Central memory CD8-positive, alpha-beta T cell (primary cell): ENCODE measurements at regions not wholly inside any gene's neighbourhood (a gene's known extent, or its start where the extent isn't known, plus 50 kb on each side); places are given as distances from the start of the nearest gene placed in this dataset.

Experiments
- ATAC-seq: fragments of 150-1000 bp; cut with Tn5 transposase; replicated peaks from 2 replicates; pipeline ENCODE4 v1.10.0; 2022; ENCODE audit warnings: mild to moderate bottlenecking, moderate FRiP score, moderate number of reproducible peaks; ENCODE audit not compliant: poor library complexity, severe bottlenecking; ENCODE audit errors: extremely low read depth
- DNase-seq, 2 donors: peaks; one replicate each; pipeline ENCODE4 v3.0.0; 2021; ENCODE audit warnings: low spot score in 2 of 2
- H3K27ac Mint-ChIP-seq: one replicate; pipeline ENCODE4 v1.8.0; 2022; ENCODE audit warnings: low read depth, mild to moderate bottlenecking, moderate library complexity, mixed read lengths
- H3K27me3 Mint-ChIP-seq: one replicate; pipeline ENCODE4 v1.8.0; 2022; ENCODE audit warnings: mixed read lengths
- H3K36me3 Mint-ChIP-seq: one replicate; pipeline ENCODE4 v1.8.0; 2022; ENCODE audit warnings: mild to moderate bottlenecking, moderate library complexity, mixed read lengths; ENCODE audit not compliant: insufficient read depth
- H3K4me1 Mint-ChIP-seq: one replicate; pipeline ENCODE4 v1.8.0; 2022; ENCODE audit warnings: mixed read lengths
- H3K4me3 Mint-ChIP-seq: one replicate; pipeline ENCODE4 v1.8.0; 2022; ENCODE audit warnings: mild to moderate bottlenecking, moderate library complexity, mixed read lengths
- H3K9me3 Mint-ChIP-seq: one replicate; pipeline ENCODE4 v1.8.0; 2022; ENCODE audit warnings: mixed read lengths

- H3K36me3 Mint-ChIP-seq, result no peaks in the 10 kb centered on the region
- no peak for ATAC-seq
- no peak for DNase-seq
- H3K27ac Mint-ChIP-seq, result no peak overlapping the region
- peaks cover 17% of the 10 kb centered on the region for H3K9me3 Mint-ChIP-seq
- no peaks in the 10 kb centered on the region for H3K27me3 Mint-ChIP-seq
- no peaks in the 10 kb centered on the region for H3K4me1 Mint-ChIP-seq
- H3K4me3 Mint-ChIP-seq, result no peak overlapping the region
Measured at GRCh38 chr18:51724790-51725721, 527.6 kb upstream of the MEX3C start.

DNA sequence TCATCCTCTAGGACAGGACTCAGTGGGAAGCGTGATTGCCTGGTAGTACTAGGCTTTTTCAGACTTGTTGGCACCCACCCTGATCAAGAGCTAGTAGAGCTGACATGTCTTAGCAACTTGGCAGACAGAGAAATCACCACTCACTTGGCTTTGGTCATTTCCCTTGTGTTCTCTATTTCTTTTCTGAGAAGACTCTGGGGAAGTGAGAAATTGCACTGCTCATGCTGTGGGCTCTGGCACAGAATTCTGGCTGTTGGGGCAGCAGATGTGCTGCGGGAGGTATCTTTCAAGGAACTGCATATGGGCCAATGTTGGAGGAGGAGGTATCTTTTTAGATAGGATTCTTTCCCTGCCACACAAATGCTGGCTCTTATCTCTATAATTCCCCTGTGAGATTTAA, 529.1 kb upstream of the MEX3C start:
- peaks cover 15% of the 10 kb centered on the region for H3K9me3 Mint-ChIP-seq
- no peak overlapping the region for H3K27ac Mint-ChIP-seq
- no peaks in the 10 kb centered on the region for H3K36me3 Mint-ChIP-seq
- no peaks in the 10 kb centered on the region for H3K4me1 Mint-ChIP-seq
- no peak for ATAC-seq
- DNase-seq, result no peak
- H3K4me3 Mint-ChIP-seq, result no peak overlapping the region
- no peaks in the 10 kb centered on the region for H3K27me3 Mint-ChIP-seq

DNA sequence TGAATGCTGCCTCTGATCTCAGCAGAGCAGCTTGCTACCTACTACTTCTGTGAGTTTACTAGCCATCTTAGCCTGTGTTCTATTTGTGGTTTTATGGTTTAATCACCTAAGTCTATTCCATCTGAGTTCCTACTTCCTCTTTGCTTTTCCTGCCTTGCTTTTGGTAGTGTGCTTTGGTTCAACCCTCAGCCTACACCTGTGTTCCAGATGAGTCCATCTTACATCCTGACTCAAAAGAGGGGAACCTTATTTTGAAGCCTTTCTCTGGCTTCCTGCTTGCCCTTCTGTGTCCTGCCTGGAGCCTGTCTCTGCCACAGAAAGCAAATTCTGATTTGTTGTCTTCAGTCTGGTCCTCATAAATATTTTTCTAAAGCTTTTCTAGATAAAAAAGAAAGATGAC, 530.3 kb upstream of the MEX3C start:
- no peak for ATAC-seq
- no peak overlapping the region for H3K4me3 Mint-ChIP-seq
- H3K9me3 Mint-ChIP-seq, result peaks cover 15% of the 10 kb centered on the region
- DNase-seq, result no peak
- H3K27me3 Mint-ChIP-seq, result no peaks in the 10 kb centered on the region
- no peaks in the 10 kb centered on the region for H3K4me1 Mint-ChIP-seq
- H3K36me3 Mint-ChIP-seq, result no peaks in the 10 kb centered on the region
- H3K27ac Mint-ChIP-seq, result no peak overlapping the region

- Mint-ChIP-seq H3K4me3 (no peak overlapping the region), H3K27me3 (no peaks in the 10 kb centered on the region), H3K27ac (no peak overlapping the region), H3K9me3 (peaks cover 15% of the 10 kb centered on the region), H3K36me3 (no peaks in the 10 kb centered on the region), H3K4me1 (no peaks in the 10 kb centered on the region)
- no peak for DNase-seq
- no peak for ATAC-seq
Measured at GRCh38 chr18:51731070-51731469, 533.6 kb upstream of the MEX3C start.

DNA sequence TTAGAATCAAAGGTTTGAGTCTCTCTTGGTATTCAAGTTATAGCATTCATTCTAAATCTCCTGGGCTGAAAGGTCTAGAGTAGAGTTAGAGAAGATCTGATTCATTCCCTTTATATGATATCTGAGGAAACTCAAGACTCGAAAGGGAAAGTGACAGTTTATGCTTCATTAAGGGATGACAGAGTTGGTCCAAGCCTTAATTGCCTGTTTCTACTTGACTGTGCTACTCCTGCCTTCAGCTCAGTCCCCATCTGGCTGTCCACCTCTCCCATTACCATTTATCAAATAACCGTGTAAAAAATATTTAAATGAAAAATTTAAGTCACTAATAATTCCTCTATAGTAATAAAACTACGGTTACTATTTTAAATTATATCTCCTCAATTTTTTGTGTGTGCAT, 537.1 kb upstream of the MEX3C start:
- Mint-ChIP-seq H3K9me3 (no peaks in the 10 kb centered on the region), H3K27me3 (no peaks in the 10 kb centered on the region), H3K4me3 (no peak overlapping the region), H3K4me1 (no peaks in the 10 kb centered on the region), H3K27ac (no peak overlapping the region), H3K36me3 (no peaks in the 10 kb centered on the region)
- no peak for ATAC-seq
- DNase-seq, result no peak

GRCh38 chr18:51739044-51739666, 541.7 kb upstream of the MEX3C start:
- Mint-ChIP-seq H3K27ac (no peak overlapping the region), H3K27me3 (no peaks in the 10 kb centered on the region), H3K36me3 (no peaks in the 10 kb centered on the region), H3K4me1 (no peaks in the 10 kb centered on the region), H3K9me3 (no peaks in the 10 kb centered on the region), H3K4me3 (no peak overlapping the region)
- ATAC-seq (no peak), DNase-seq (no peak)

GRCh38 chr18:51751901-51752300, 554.4 kb upstream of the MEX3C start:
- H3K9me3 Mint-ChIP-seq, result peaks cover 14% of the 10 kb centered on the region
- no peak for ATAC-seq
- H3K4me3 Mint-ChIP-seq, result no peak overlapping the region
- no peaks in the 10 kb centered on the region for H3K36me3 Mint-ChIP-seq
- no peaks in the 10 kb centered on the region for H3K4me1 Mint-ChIP-seq
- H3K27me3 Mint-ChIP-seq, result no peaks in the 10 kb centered on the region
- DNase-seq, result no peak
- H3K27ac Mint-ChIP-seq, result no peak overlapping the region

- peaks cover 14% of the 10 kb centered on the region for H3K9me3 Mint-ChIP-seq
- H3K36me3 Mint-ChIP-seq, result no peaks in the 10 kb centered on the region
- no peak overlapping the region for H3K27ac Mint-ChIP-seq
- ATAC-seq (no peak), DNase-seq (no peak)
- H3K4me1 Mint-ChIP-seq, result no peaks in the 10 kb centered on the region
- no peaks in the 10 kb centered on the region for H3K27me3 Mint-ChIP-seq
- no peak overlapping the region for H3K4me3 Mint-ChIP-seq
Measured at GRCh38 chr18:51753365-51754057, 556.0 kb upstream of the MEX3C start.

DNA sequence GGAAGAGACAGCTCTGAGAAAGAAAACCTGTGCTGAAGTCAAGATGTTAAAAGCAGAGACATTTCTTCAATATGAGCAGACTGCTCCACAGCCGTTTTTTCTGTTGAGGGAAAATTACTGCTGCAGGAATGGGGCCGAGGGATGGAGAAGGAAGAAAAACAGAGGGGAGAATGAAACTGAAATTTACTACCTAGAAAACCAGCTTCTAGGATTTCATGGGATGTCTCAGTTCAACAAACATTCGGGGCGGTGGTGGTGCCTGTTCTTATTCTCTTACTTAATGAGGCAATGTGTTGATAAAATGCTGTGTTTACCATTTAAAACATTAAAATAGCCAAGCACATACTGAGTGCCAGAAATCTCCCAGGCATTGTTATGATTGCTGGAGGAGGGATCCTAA, 557.1 kb upstream of the MEX3C start:
- H3K4me3 Mint-ChIP-seq, result no peak overlapping the region
- H3K4me1 Mint-ChIP-seq, result no peaks in the 10 kb centered on the region
- H3K9me3 Mint-ChIP-seq, result peaks cover 9% of the 10 kb centered on the region

GRCh38 chr18:51757255-51757924, 559.9 kb upstream of the MEX3C start:
- ATAC-seq (no peak), DNase-seq (no peak)
- Mint-ChIP-seq H3K9me3 (peaks cover 9% of the 10 kb centered on the region), H3K4me1 (no peaks in the 10 kb centered on the region), H3K27me3 (no peaks in the 10 kb centered on the region), H3K36me3 (no peaks in the 10 kb centered on the region), H3K27ac (no peak overlapping the region), H3K4me3 (no peak overlapping the region)

More for the DNA sequence above, 557.1 kb upstream of the MEX3C start:
- H3K36me3 Mint-ChIP-seq, result no peaks in the 10 kb centered on the region
- no peaks in the 10 kb centered on the region for H3K27me3 Mint-ChIP-seq
- H3K27ac Mint-ChIP-seq, result no peak overlapping the region
- ATAC-seq (no peak), DNase-seq (no peak)

- Mint-ChIP-seq H3K4me3 (no peak overlapping the region), H3K4me1 (no peaks in the 10 kb centered on the region), H3K27me3 (no peaks in the 10 kb centered on the region), H3K27ac (no peak overlapping the region), H3K9me3 (peaks cover 11% of the 10 kb centered on the region), H3K36me3 (no peaks in the 10 kb centered on the region)
- ATAC-seq, result no peak
- DNase-seq, result no peak
Measured at GRCh38 chr18:51762373-51762772, 564.9 kb upstream of the MEX3C start.

- no peaks in the 10 kb centered on the region for H3K4me1 Mint-ChIP-seq
- no peaks in the 10 kb centered on the region for H3K27me3 Mint-ChIP-seq
- H3K27ac Mint-ChIP-seq, result no peak overlapping the region
- no peaks in the 10 kb centered on the region for H3K36me3 Mint-ChIP-seq
- H3K4me3 Mint-ChIP-seq, result no peak overlapping the region
- ATAC-seq (no peak), DNase-seq (no peak)
- peaks cover 11% of the 10 kb centered on the region for H3K9me3 Mint-ChIP-seq
Measured at GRCh38 chr18:51765606-51766360, 568.3 kb upstream of the MEX3C start.
